ENCODE measurements at regions not wholly inside any gene's neighbourhood (a gene's known extent, or its start where the extent isn't known, plus 50 kb on each side); places are given as distances from the start of the nearest gene placed in this dataset.

- H3K9me3 ChIP-seq (ENCODE audit: insufficient read depth, low read length): no peaks in the 10 kb centered on the region
- no peaks in the 10 kb centered on the region for H4K20me1 ChIP-seq (ENCODE audit: low read depth, low read length)
- H3K27ac ChIP-seq (ENCODE audit: low read depth, low read length): no peak overlapping the region
Measured at GRCh38 chr4:135365065-135365464, 1163.5 kb upstream of the PABPC4L start.

DNA sequence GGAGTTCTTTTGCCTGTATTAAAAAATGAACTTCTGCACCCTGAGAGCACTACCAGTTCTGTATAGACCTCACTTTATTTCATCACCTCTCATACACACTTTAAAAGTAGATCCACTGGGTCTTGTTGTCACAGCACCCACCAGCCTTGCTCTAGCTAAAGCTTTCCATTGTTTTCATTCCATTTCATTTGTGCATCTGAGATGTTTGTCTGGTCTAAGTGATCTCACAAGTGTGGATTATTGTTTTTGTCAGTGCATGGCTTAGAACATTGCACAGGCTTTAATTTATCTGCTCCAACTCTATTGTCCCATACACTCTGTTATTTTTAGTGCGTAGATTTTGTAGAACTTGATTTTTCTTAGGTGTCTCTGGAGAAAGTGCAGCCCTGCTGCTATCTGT is 1157.5 kb upstream of the PABPC4L start:
- Histone ChIP-seq H2AFZ (ENCODE audit: low read depth, low read length, severe bottlenecking) (no peak overlapping the region), H3F3A (ENCODE audit: insufficient read depth) (no peaks in the 10 kb centered on the region), H3K9me3 (ENCODE audit: insufficient read depth, low read length) (no peaks in the 10 kb centered on the region), H3K27ac (ENCODE audit: low read depth, low read length) (no peak overlapping the region), H3K36me3 (ENCODE audit: low read length) (no peaks in the 10 kb centered on the region), H3K4me2 (ENCODE audit: low read depth, low read length, poor library complexity, severe bottlenecking) (no peak overlapping the region), H3K9ac (ENCODE audit: low read length) (no peak overlapping the region), H3K79me2 (ENCODE audit: insufficient read depth, low read length) (no peaks in the 10 kb centered on the region), H4K20me1 (ENCODE audit: low read depth, low read length) (no peaks in the 10 kb centered on the region), H3K9me2 (replicated peaks; ENCODE audit: insufficient read depth, low read length) (no peaks in the 10 kb centered on the region), H3K27me3 (ENCODE audit: low read length) (no peaks in the 10 kb centered on the region), H3K4me3 (ENCODE audit: insufficient read depth, low read length, poor library complexity, severe bottlenecking) (no peak overlapping the region)
- TF ChIP-seq EZH2phosphoT487 (conservative IDR thresholded peaks at IDR 0.05; ENCODE audit: low read length): no peak

More at GRCh38 chr4:135365065-135365464, 1163.5 kb upstream of the PABPC4L start:
- no peak overlapping the region for H3K4me2 ChIP-seq (ENCODE audit: low read depth, low read length, poor library complexity, severe bottlenecking)
- H3F3A ChIP-seq (ENCODE audit: insufficient read depth): no peaks in the 10 kb centered on the region
- H3K4me3 ChIP-seq (ENCODE audit: insufficient read depth, low read length, poor library complexity, severe bottlenecking): no peak overlapping the region
- no peaks in the 10 kb centered on the region for H3K79me2 ChIP-seq (ENCODE audit: insufficient read depth, low read length)
- H3K9ac ChIP-seq (ENCODE audit: low read length): no peak overlapping the region
- TF ChIP-seq, protein P1, sequence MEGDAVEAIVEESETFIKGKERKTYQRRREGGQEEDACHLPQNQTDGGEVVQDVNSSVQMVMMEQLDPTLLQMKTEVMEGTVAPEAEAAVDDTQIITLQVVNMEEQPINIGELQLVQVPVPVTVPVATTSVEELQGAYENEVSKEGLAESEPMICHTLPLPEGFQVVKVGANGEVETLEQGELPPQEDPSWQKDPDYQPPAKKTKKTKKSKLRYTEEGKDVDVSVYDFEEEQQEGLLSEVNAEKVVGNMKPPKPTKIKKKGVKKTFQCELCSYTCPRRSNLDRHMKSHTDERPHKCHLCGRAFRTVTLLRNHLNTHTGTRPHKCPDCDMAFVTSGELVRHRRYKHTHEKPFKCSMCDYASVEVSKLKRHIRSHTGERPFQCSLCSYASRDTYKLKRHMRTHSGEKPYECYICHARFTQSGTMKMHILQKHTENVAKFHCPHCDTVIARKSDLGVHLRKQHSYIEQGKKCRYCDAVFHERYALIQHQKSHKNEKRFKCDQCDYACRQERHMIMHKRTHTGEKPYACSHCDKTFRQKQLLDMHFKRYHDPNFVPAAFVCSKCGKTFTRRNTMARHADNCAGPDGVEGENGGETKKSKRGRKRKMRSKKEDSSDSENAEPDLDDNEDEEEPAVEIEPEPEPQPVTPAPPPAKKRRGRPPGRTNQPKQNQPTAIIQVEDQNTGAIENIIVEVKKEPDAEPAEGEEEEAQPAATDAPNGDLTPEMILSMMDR (IDR thresholded peaks at IDR 0.05; ENCODE audit: insufficient read depth, low read length, poor library complexity, severe bottlenecking): no peak
- TF ChIP-seq EZH2phosphoT487 (conservative IDR thresholded peaks at IDR 0.05; ENCODE audit: low read length): no peak
- H3K9me2 ChIP-seq (replicated peaks; ENCODE audit: insufficient read depth, low read length): no peaks in the 10 kb centered on the region
- no peaks in the 10 kb centered on the region for H3K36me3 ChIP-seq (ENCODE audit: low read length)
- no peaks in the 10 kb centered on the region for H3K27me3 ChIP-seq (ENCODE audit: low read length)
- no peak overlapping the region for H2AFZ ChIP-seq (ENCODE audit: low read depth, low read length, severe bottlenecking)

- H3K36me3 ChIP-seq (ENCODE audit: low read length): no peaks in the 10 kb centered on the region
- TF ChIP-seq EZH2phosphoT487 (conservative IDR thresholded peaks at IDR 0.05; ENCODE audit: low read length): no peak
- TF ChIP-seq, protein P1 (IDR thresholded peaks at IDR 0.05; ENCODE audit: insufficient read depth, low read length, poor library complexity, severe bottlenecking): no peak
- H3K4me2 ChIP-seq (ENCODE audit: low read depth, low read length, poor library complexity, severe bottlenecking): no peak overlapping the region
- H3K9me2 ChIP-seq (replicated peaks; ENCODE audit: insufficient read depth, low read length): no peaks in the 10 kb centered on the region
- no peak overlapping the region for H2AFZ ChIP-seq (ENCODE audit: low read depth, low read length, severe bottlenecking)
- H3K9ac ChIP-seq (ENCODE audit: low read length): no peak overlapping the region
- H3F3A ChIP-seq (ENCODE audit: insufficient read depth): no peaks in the 10 kb centered on the region
- H3K27ac ChIP-seq (ENCODE audit: low read depth, low read length): no peak overlapping the region
- no peaks in the 10 kb centered on the region for H3K9me3 ChIP-seq (ENCODE audit: insufficient read depth, low read length)
- no peaks in the 10 kb centered on the region for H4K20me1 ChIP-seq (ENCODE audit: low read depth, low read length)
- no peaks in the 10 kb centered on the region for H3K79me2 ChIP-seq (ENCODE audit: insufficient read depth, low read length)
- no peak overlapping the region for H3K4me3 ChIP-seq (ENCODE audit: insufficient read depth, low read length, poor library complexity, severe bottlenecking)
- H3K27me3 ChIP-seq (ENCODE audit: low read length): no peaks in the 10 kb centered on the region
Measured at GRCh38 chr4:135357091-135357490, 1155.5 kb upstream of the PABPC4L start.

- no peak overlapping the region for H3K27ac ChIP-seq (ENCODE audit: low read depth, low read length)
- TF ChIP-seq, protein P1 (IDR thresholded peaks at IDR 0.05; ENCODE audit: insufficient read depth, low read length, poor library complexity, severe bottlenecking): no peak
- TF ChIP-seq EZH2phosphoT487 (conservative IDR thresholded peaks at IDR 0.05; ENCODE audit: low read length): no peak
- H4K20me1 ChIP-seq (ENCODE audit: low read depth, low read length): no peaks in the 10 kb centered on the region
- H3K36me3 ChIP-seq (ENCODE audit: low read length): no peaks in the 10 kb centered on the region
- no peaks in the 10 kb centered on the region for H3K9me2 ChIP-seq (replicated peaks; ENCODE audit: insufficient read depth, low read length)
- no peak overlapping the region for H2AFZ ChIP-seq (ENCODE audit: low read depth, low read length, severe bottlenecking)
- no peak overlapping the region for H3K9ac ChIP-seq (ENCODE audit: low read length)
- no peaks in the 10 kb centered on the region for H3K9me3 ChIP-seq (ENCODE audit: insufficient read depth, low read length)
- no peak overlapping the region for H3K4me2 ChIP-seq (ENCODE audit: low read depth, low read length, poor library complexity, severe bottlenecking)
- H3K4me3 ChIP-seq (ENCODE audit: insufficient read depth, low read length, poor library complexity, severe bottlenecking): no peak overlapping the region
- no peaks in the 10 kb centered on the region for H3K27me3 ChIP-seq (ENCODE audit: low read length)
- no peaks in the 10 kb centered on the region for H3F3A ChIP-seq (ENCODE audit: insufficient read depth)
- H3K79me2 ChIP-seq (ENCODE audit: insufficient read depth, low read length): no peaks in the 10 kb centered on the region
Measured at GRCh38 chr4:135354876-135355275, 1153.3 kb upstream of the PABPC4L start.

Data from SU-DHL-6 (cell line).